Thoracic aorta (tissue), 2 donors: ENCODE measurements at regions not wholly inside any gene's neighbourhood (a gene's known extent, or its start where the extent isn't known, plus 50 kb on each side); places are given as distances from the start of the nearest gene placed in this dataset.

Source experiments
- ATAC-seq: fragments of 150-250 bp; one replicate; pipeline ENCODE4 v1.8.0; 2017; ENCODE audit warnings: low read depth; ENCODE audit not compliant: insufficient number of reproducible peaks, low FRiP score
- DNase-seq: peaks from one replicate; pipeline ENCODE4 v3.0.0-alpha.2; 2020; ENCODE audit warnings: low spot score
- H3K27ac ChIP-seq, 2 donors: fragments of 200-600 bp; sonication (generic); 1 replicate in 1 of 2; 2 replicates in 1 of 2; pipeline ENCODE4 v1.5.1; 2016; ENCODE audit warnings: mild to moderate bottlenecking in 2 of 2, moderate library complexity in 2 of 2
- H3K27me3 ChIP-seq: fragments of 200-600 bp; sonication (generic); replicated peaks from 2 replicates; pipeline ENCODE4 v1.6.0; 2016; ENCODE audit warnings: mild to moderate bottlenecking; ENCODE audit not compliant: insufficient read depth
- H3K36me3 ChIP-seq: fragments of 200-600 bp; sonication (generic); one replicate; pipeline ENCODE4 v1.5.1; 2016
- H3K4me1 ChIP-seq, 2 donors: fragments of 200-600 bp; sonication (generic); 1 replicate in 1 of 2; 2 replicates in 1 of 2; pipeline versions ENCODE4 v1.5.1 to v1.6.0; 2016; ENCODE audit warnings: low read depth in 2 of 2, mild to moderate bottlenecking in 1 of 2; ENCODE audit not compliant: control insufficient read depth in 1 of 2
- H3K4me3 ChIP-seq: fragments of 200-600 bp; sonication (generic); 2 replicates; pipeline ENCODE4 v1.5.1; 2016; ENCODE audit warnings: mild to moderate bottlenecking
- H3K9me3 ChIP-seq: fragments of 200-600 bp; sonication (generic); 2 replicates; pipeline ENCODE4 v1.5.1; 2016
- CTCF ChIP-seq: fragments of 200-600 bp; sonication (generic); IDR thresholded peaks from one replicate; pipeline ENCODE4 v1.5.1; 2019; ENCODE audit warnings: antibody characterized with exemption

GRCh38 chr7:49618028-49618427 lies 155.4 kb upstream of the VWC2 start:
- Histone ChIP-seq H3K36me3 (no peaks in the 10 kb centered on the region), H3K4me3 (no peak overlapping the region), H3K9me3 (no peaks in the 10 kb centered on the region), H3K27ac (no peak overlapping the region), H3K4me1 (no peaks in the 10 kb centered on the region), H3K27me3 (no peaks in the 10 kb centered on the region)
- ATAC-seq (no peak), DNase-seq (no peak)
- no peak for TF ChIP-seq CTCF

GRCh38 chr7:49623943-49624342 lies 149.5 kb upstream of the VWC2 start:
- ATAC-seq (no peak), DNase-seq (no peak)
- Histone ChIP-seq H3K4me3 (no peak overlapping the region), H3K27me3 (no peaks in the 10 kb centered on the region), H3K4me1 (no peaks in the 10 kb centered on the region), H3K27ac (no peak overlapping the region), H3K9me3 (no peaks in the 10 kb centered on the region), H3K36me3 (no peaks in the 10 kb centered on the region)
- no peak for TF ChIP-seq CTCF

- no peak for TF ChIP-seq CTCF
- no peak for ATAC-seq
- no peak for DNase-seq
Measured at GRCh38 chr7:49624611-49625010, 148.8 kb upstream of the VWC2 start.

GRCh38 chr7:49630513-49630912 lies 142.9 kb upstream of the VWC2 start:
- DNase-seq: no peak
- TF ChIP-seq CTCF: no peak

More at GRCh38 chr7:49624611-49625010, 148.8 kb upstream of the VWC2 start:
- Histone ChIP-seq H3K36me3 (no peaks in the 10 kb centered on the region), H3K4me3 (no peak overlapping the region), H3K4me1 (no peaks in the 10 kb centered on the region), H3K27me3 (no peaks in the 10 kb centered on the region), H3K9me3 (no peaks in the 10 kb centered on the region), H3K27ac (no peak overlapping the region)

GRCh38 chr7:49631071-49631815 lies 142.2 kb upstream of the VWC2 start:
- Histone ChIP-seq H3K4me1 (no peaks in the 10 kb centered on the region), H3K27me3 (no peaks in the 10 kb centered on the region), H3K27ac (no peak overlapping the region), H3K36me3 (no peaks in the 10 kb centered on the region), H3K9me3 (no peaks in the 10 kb centered on the region), H3K4me3 (no peak overlapping the region)
- no peak for TF ChIP-seq CTCF
- ATAC-seq (no peak), DNase-seq (no peak)

More at GRCh38 chr7:49630513-49630912, 142.9 kb upstream of the VWC2 start:
- no peak overlapping the region for H3K27ac ChIP-seq
- no peaks in the 10 kb centered on the region for H3K27me3 ChIP-seq
- no peak overlapping the region for H3K4me3 ChIP-seq
- ATAC-seq: no peak
- H3K9me3 ChIP-seq: no peaks in the 10 kb centered on the region
- no peaks in the 10 kb centered on the region for H3K36me3 ChIP-seq
- no peaks in the 10 kb centered on the region for H3K4me1 ChIP-seq
